A673 (cell line): ENCODE measurements at regions not wholly inside any gene's neighbourhood (a gene's known extent, or its start where the extent isn't known, plus 50 kb on each side); places are given as distances from the start of the nearest gene placed in this dataset.

ENCODE experiments used
- BruUV-seq: library from RNA; stranded (reverse); fragments of 400-500 nt; replicated peaks from 2 replicates; lab custom pipeline; 2021; lab: Mats Ljungman, UMichigan
- CTCF ChIA-PET: fragments of 300-600 bp; sonication (Branson Sonifier 250); formaldehyde crosslinking; loops from one replicate; lab custom pipeline; 2022; ENCODE audit warnings: antibody characterized with exemption; lab: Charles Lee
- POLR2A ChIA-PET: fragments of 300-600 bp; sonication (Branson Sonifier 250); formaldehyde crosslinking; loops from one replicate; lab custom pipeline; 2022; ENCODE audit warnings: antibody characterized with exemption; ENCODE audit not compliant: low non-redundant PET; lab: Charles Lee
- DNase-seq: peaks from one replicate; pipeline ENCODE4 v3.0.0-alpha.2; 2015; ENCODE audit warnings: low spot score
- H3K27ac ChIP-seq: fragments of 200-600 bp; sonication (generic); 2 replicates; pipeline ENCODE4 v1.5.1; 2016; ENCODE audit warnings: mixed run types, low read depth, mild to moderate bottlenecking, mixed read lengths, antibody characterized with exemption, low read length; ENCODE audit not compliant: poor library complexity, severe bottlenecking
- H3K27me3 ChIP-seq: fragments of 200-600 bp; sonication (generic); replicated peaks from 2 replicates; pipeline ENCODE4 v1.6.1; 2017; ENCODE audit warnings: mixed run types, low read depth, mild to moderate bottlenecking, mixed read lengths, antibody characterized with exemption, low read length; ENCODE audit not compliant: insufficient read depth, poor library complexity
- H3K36me3 ChIP-seq: fragments of 200-600 bp; sonication (generic); 2 replicates; pipeline ENCODE4 v1.6.1; 2016; ENCODE audit warnings: mixed run types, mild to moderate bottlenecking, mixed read lengths, antibody characterized with exemption, low read length; ENCODE audit not compliant: insufficient read depth, poor library complexity, severe bottlenecking
- H3K4me1 ChIP-seq: fragments of 200-600 bp; sonication (generic); 2 replicates; pipeline ENCODE4 v1.6.1; 2017; ENCODE audit warnings: mixed run types, mild to moderate bottlenecking, mixed read lengths, antibody characterized with exemption, low read length; ENCODE audit not compliant: insufficient read depth, poor library complexity, severe bottlenecking
- H3K4me3 ChIP-seq: fragments of 200-600 bp; sonication (generic); 2 replicates; pipeline ENCODE4 v1.5.1; 2016; ENCODE audit warnings: low read depth, mixed run types, mild to moderate bottlenecking, mixed read lengths, low read length; ENCODE audit not compliant: poor library complexity, severe bottlenecking
- H3K9me3 ChIP-seq: fragments of 200-600 bp; sonication (generic); 2 replicates; pipeline ENCODE4 v1.6.1; 2016; ENCODE audit warnings: mixed run types, low read depth, mild to moderate bottlenecking, mixed read lengths, antibody characterized with exemption, low read length; ENCODE audit not compliant: poor library complexity, severe bottlenecking
- CTCF ChIP-seq: fragments of 300-800, 200-600 bp; sonication (generic); conservative IDR thresholded peaks from 2 replicates; pipeline ENCODE4 v1.5.1; 2017; ENCODE audit warnings: low read depth, mild to moderate bottlenecking, antibody characterized with exemption, low read length, moderate library complexity, mixed read lengths
- EZH2 ChIP-seq: fragments of 200-600 bp; sonication (generic); IDR thresholded peaks from 2 replicates; pipeline ENCODE4 v1.6.1; 2017; ENCODE audit warnings: borderline replicate concordance, low read depth, mild to moderate bottlenecking, mixed read lengths, antibody characterized with exemption, low read length; ENCODE audit not compliant: poor library complexity, severe bottlenecking
- intact Hi-C: fragments of 100-400 bp; cut with micrococcal nuclease; formaldehyde crosslinking; loops from one replicate; pipeline ENCODE4 v1.10.0; 2022; ENCODE audit not compliant: unreplicated experiment

GRCh38 chr1:4973341-4973740 is 318.9 kb downstream of the AJAP1 start:
- DNase-seq = no peak
- ChIA-PET CTCF (no interaction called here), POLR2A (no interaction called here)
- BruUV-seq = no TSS peak
- Histone ChIP-seq H3K27ac (no peak overlapping the region), H3K27me3 (no peaks in the 10 kb centered on the region), H3K4me3 (no peak overlapping the region), H3K4me1 (no peaks in the 10 kb centered on the region), H3K36me3 (no peaks in the 10 kb centered on the region), H3K9me3 (peaks cover 9% of the 10 kb centered on the region)
- intact Hi-C loops = no loop called here
- TF ChIP-seq CTCF (no peak), EZH2 (no peak)

- H3K4me3 ChIP-seq = no peak overlapping the region
- BruUV-seq = no TSS peak
- ChIA-PET CTCF (no interaction called here), POLR2A (no interaction called here)
- no peaks in the 10 kb centered on the region for H3K27me3 ChIP-seq
- TF ChIP-seq EZH2 (no peak), CTCF (no peak)
- no peak for DNase-seq
- H3K9me3 ChIP-seq = peaks cover 9% of the 10 kb centered on the region
- no peaks in the 10 kb centered on the region for H3K4me1 ChIP-seq
- H3K36me3 ChIP-seq = no peaks in the 10 kb centered on the region
- no peak overlapping the region for H3K27ac ChIP-seq
- intact Hi-C loops = no loop called here
These were observed 318.4 kb downstream of the AJAP1 start for GRCh38 chr1:4972761-4973320.

GRCh38 chr1:4971666-4972065 is 317.3 kb downstream of the AJAP1 start:
- Histone ChIP-seq H3K4me1 (no peaks in the 10 kb centered on the region), H3K27me3 (no peaks in the 10 kb centered on the region), H3K4me3 (no peak overlapping the region), H3K9me3 (peaks cover 9% of the 10 kb centered on the region), H3K36me3 (no peaks in the 10 kb centered on the region), H3K27ac (no peak overlapping the region)
- ChIA-PET CTCF (no interaction called here), POLR2A (no interaction called here)
- intact Hi-C loops = no loop called here
- BruUV-seq = no TSS peak
- TF ChIP-seq CTCF = no peak
- TF ChIP-seq EZH2 = no peak
- no peak for DNase-seq
